Loucy (cell line): ENCODE measurements at regions not wholly inside any gene's neighbourhood (a gene's known extent, or its start where the extent isn't known, plus 50 kb on each side); places are given as distances from the start of the nearest gene placed in this dataset.

Experiments
- EZH2phosphoT487 ChIP-seq: fragments of 200-600 bp; IDR thresholded peaks from 2 replicates; pipeline ENCODE4 v1.6.1; 2018; ENCODE audit warnings: antibody characterized with exemption, mild to moderate bottlenecking, moderate library complexity, borderline replicate concordance
- TF ChIP-seq, protein P1 (sequence below): fragments of 200-600 bp; sonication (generic); conservative IDR thresholded peaks from 2 replicates; pipeline ENCODE4 v1.5.1; 2014; ENCODE audit warnings: mild to moderate bottlenecking, antibody characterized with exemption, low read length

DNA sequence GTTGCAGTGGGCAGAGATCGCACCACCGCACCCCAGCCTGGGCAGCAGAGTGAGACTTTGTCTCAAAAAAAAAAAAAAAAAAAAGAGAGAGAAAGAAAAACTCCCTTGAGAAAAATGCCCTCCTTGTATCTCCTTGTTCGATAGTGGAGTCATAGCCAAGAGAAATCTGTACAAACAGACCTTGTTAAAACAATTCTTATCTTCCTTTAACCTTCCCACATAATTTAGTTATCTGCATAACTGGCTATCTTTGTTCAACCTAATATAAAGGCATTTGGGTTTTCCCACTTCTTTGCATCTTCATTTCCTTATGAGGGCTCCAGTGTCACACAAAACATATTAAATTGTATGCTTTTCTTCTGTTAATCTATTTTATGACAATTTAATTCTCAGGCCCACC, 65.1 kb upstream of the ATP11B start:
- TF ChIP-seq, protein P1, sequence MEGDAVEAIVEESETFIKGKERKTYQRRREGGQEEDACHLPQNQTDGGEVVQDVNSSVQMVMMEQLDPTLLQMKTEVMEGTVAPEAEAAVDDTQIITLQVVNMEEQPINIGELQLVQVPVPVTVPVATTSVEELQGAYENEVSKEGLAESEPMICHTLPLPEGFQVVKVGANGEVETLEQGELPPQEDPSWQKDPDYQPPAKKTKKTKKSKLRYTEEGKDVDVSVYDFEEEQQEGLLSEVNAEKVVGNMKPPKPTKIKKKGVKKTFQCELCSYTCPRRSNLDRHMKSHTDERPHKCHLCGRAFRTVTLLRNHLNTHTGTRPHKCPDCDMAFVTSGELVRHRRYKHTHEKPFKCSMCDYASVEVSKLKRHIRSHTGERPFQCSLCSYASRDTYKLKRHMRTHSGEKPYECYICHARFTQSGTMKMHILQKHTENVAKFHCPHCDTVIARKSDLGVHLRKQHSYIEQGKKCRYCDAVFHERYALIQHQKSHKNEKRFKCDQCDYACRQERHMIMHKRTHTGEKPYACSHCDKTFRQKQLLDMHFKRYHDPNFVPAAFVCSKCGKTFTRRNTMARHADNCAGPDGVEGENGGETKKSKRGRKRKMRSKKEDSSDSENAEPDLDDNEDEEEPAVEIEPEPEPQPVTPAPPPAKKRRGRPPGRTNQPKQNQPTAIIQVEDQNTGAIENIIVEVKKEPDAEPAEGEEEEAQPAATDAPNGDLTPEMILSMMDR = no peak
- TF ChIP-seq EZH2phosphoT487 = no peak
